ENCODE measurements at regions not wholly inside any gene's neighbourhood (a gene's known extent, or its start where the extent isn't known, plus 50 kb on each side); places are given as distances from the start of the nearest gene placed in this dataset.

DNA sequence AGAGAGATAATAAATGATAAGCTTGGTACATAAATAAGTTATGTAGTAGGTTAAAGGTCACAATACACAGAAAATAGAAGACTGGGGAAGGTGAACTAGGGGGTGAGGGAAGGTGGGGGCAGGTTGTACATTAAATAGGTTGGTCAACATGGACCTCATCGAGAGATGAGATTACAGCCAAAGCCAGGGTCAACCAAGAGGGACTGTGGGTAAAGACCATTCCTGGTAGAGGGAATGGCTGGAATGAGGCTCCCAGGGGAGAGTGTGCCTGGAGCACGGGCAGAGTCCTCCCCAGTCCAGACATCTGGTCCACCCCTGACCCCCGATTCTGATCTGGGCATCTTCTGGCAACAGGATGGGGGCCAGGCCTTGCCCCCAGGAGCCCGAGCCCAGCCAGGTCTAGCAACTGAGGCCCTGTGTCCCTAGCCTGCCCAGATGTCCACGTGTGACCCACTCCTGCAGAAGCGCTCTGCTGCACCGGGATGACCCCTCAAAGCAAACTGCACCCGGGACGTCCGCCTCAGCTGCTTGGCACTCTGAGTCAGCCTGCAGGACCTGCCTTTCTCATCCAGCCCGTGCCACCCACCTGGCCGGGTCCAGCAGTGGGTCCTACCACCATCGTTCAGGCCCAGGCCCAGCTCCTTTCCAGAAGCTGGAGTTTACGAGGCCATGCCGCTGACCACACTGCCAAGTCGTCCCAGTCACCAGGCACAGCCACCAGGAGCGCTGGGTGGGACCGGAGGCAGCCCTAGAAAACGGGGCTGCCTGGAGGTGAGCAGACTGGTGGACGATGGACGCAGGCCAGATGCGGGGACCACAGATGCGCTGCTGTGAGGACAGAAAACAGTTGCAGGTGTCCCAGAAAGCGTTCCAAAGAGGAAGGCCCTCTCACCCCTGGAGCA is 56.2 kb upstream of the ID2 start:
- DNase-seq: no peak

DNA sequence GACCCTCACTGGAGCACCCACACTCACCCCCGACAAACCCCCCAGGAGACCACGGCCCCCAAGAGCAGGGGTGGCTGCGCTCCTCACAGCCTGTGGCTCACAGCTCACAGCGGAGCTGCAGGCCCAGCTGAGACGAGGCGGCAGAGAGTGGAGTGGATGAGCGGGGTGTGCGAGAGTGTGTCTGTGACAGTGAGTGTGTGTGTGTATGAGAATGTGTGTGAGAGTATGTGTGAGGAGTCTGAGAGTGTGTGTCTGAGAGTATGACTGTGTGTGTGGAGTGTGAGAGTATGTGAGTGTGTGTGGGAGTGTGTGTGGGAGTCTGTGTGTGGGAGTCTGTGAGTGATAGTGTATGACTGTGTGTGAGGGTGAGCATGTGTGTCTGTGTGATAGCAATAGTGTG is 55.3 kb upstream of the ID2 start:
- DNase-seq: no peak

DNA sequence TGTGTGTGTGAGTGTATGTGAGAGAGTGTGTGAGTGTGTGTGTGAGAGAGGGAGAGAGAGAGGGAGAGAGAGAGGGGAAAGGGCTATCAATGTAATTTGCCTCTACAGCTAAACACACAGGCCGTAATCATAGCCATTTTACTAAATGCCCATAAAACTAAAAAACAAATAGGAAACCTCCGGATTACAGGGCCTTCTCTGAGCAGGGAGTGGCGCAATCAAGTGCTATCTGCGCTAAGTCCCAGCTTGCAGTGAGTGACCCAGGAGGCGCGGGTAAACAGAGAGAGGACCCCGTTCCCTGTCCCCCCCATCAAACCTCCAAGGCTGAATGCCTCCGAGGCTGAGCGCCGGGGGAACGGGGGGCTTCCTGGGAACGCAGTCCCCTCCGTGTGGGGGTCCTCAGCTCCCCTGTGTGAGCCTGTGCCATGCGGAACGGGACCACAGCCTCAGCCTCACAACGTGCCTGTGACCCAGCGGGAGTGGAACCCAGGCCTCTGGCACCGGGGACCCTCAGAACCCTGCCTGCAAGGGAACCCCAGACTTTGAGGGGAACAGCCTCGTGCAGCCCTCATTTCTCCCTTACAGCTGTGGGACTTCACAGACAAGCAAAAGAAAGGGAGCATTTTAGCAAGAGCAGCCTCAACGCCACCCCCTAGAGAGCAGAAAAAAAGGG is 54.7 kb upstream of the ID2 start:
- DNase-seq: no peak

DNA sequence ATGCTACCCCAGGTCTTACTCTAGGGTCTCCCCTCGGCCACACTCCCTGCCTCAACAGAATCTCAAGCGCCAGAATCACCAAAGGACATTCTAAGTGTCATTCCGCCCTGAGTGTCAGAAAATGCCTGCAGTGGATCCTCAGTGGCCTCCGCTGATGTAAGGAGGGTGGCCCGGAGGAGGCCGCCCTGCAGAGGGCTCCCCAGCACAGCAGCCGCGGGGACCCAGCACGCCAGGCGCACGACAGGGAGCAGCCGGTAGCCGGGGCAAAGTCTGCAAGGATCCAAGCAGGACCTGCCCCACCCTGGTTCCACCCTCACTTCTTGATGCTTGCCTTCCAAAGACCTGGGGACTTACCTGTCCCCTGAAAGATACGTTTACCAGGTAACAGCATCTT is 54.2 kb upstream of the ID2 start:
- DNase-seq: no peak

DNA sequence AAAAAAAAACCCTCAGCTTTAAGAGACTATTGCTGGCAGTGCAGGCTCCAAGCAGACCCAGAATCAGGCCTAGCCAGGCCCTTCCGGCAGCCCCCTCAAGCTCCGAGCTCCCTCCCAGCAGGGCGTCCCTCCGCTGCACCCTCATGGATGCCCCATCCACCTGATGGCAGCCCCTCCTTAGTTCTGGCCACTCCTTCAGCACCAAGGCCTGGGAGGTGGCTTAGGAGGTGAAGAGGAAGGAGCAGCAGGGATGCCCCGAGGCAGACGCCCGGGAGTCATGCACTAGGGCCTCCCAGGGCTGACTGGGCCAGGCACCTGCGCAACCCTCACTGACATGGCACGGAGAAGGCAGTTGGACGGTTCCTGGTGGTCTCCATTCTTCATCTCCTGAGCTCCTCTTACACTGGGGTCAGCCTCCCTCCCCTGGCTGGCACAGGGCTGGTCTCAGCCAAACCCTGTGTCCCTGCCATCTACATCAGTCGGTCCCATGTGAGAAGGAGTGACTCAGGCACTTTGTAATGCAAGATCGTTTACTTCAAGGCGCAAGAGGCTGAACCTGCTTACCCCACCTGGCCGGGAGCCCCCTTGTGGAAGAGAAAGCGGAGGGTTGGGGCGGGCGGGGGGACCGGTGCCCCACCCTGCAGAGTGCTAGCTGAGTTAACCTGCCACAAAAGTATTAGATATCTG is 53.5 kb upstream of the ID2 start:
- no peak for DNase-seq

DNA sequence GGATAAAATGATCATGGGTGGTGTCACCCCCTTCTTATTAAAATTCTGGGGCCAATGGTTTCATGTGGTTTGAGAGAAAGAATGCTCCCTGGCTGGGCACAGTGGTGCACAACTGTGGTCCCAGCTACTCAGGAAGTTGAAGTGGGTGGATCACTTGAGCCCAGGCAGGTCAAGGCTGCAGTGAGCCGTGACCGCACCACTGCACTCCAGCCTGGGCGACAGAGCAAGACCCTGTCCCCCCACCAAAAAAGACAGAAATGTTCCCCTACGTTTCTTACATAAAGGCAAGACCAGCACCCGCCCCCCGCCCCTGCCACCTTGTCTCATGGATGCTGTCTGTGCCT is 53.0 kb upstream of the ID2 start:
- no peak for DNase-seq

DNA sequence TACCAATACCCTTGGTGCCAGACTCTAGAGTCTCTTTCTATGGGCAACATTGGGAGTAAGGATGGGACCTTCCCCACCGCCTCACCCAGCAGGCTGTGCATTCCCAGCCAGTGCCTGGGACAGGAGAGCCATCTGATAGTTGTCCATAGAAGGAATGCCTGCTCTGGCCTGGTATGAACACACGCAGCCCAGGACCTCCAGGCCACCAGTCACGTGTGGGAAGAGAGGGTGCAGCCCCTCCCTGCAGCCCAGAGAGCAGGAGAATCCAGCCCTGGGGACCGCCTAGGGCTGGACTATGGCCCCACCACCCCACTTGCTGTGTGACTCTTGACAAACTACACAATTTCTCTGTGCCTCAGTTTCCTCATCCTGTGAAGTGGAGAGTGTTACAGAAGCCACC is 52.5 kb upstream of the ID2 start:
- no peak for DNase-seq

DNA sequence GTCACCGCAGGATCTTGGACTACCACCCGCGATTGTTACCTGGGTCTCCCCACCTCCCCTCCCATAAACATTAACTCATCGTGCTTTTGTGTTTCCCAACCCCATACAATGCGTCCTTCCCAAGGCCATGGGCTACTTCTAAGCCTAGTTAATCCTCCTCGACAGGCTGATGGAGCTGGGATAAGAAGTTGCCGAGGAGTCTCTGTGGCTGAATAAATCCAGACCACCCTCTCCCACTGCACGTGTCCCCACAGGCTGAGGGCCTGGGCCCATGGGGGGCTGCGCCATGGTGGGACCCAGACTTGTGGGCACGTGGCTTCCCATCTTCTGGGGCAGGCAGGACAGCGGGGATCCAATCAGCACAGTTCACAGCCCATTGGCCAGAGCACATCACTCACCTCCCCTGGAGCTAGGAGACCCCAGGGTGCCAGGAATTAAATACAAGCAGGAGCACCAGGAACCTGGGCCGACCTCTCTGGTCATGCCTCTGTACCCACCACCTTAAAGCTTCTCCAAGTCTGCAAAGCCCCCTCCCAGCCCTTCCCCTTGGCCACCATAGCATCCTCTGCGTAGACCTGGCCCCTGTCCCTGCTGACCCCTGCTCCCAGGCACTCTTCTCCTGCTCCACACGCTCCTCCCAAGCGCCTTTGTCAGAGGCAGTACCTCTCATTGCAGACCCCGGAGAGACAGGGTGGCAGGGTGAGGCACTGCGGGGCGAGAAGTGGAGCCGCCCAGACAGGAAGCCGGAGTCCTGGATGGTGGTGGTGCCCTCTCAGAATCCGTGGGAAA is 51.0 kb upstream of the ID2 start:
- no peak for DNase-seq

DNA sequence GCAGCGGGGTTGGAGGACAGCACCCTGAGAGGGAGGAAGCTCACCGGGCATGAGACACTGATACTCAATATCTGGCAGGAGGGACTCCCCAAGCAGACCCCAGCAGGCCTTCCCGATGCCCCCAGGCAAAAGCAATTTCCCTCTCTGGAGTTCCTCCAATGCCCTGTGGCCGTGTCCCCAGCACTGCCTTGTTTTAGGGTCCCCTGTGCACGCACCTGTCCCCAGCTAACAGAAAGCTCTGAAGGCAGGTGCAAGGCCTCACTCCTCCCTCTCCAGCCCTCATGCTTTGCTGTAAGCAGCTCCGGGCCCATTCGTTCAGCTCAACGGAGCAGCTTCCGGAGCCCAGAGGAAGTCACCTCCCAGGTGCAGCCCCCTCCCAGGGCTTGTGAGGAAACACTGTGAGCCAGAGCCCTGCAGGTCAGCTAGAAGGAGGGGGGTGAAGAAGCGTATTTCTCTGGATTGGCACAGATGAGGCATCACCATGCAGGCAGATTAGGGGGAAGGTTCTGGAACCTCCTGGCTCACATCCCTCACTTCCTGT is 50.3 kb upstream of the ID2 start:
- no peak for DNase-seq
